Heart left ventricle (tissue), 13 donors: ENCODE measurements at regions not wholly inside any gene's neighbourhood (a gene's known extent, or its start where the extent isn't known, plus 50 kb on each side); places are given as distances from the start of the nearest gene placed in this dataset.
A peak's percentile ranks its signal among the peaks of the same experiment; 100 is the strongest.

ENCODE experiments used
- CTCF ChIP-seq, 12 donors: fragments of 200-600 bp; sonication (generic) in 4 of 12; IDR thresholded peaks; one replicate each; pipeline versions ENCODE4 v1.5.0 to v1.8.0; 2018 to 2022; ENCODE audit warnings: antibody characterized with exemption in 12 of 12, mild to moderate bottlenecking in 5 of 12
- POLR2A ChIP-seq, 2 donors: fragments of 450-650 bp; IDR thresholded peaks; one replicate each; pipeline ENCODE4 v1.6.1; 2017; ENCODE audit warnings: antibody characterized with exemption in 2 of 2, mild to moderate bottlenecking in 2 of 2, moderate library complexity in 2 of 2
- donor health status: ischemic (EF 13 %, LVEDD 7.1; RV severe dilation, severe dysfunction).
- donor health status: DM: no; HTN: yes; CAD: no.
- donor health status: DM: no; HTN: no; CAD: no.
- donor health status: ischemic (EF 25% LVEDD 6.9; RV normal size, moderate dysfunction).
- donor health status: ischemic (EF 25% LVEDD 5.7; RV mildly dilated, moderate dysfunction).
- donor health status: ischemic (EF 35%, LVEDD 5.7; RV mildly dilated, moderate dysfunction).
- donor health status: nonischemic (EF 11% LVEDD 7.7; RV severe dilation, severe dysfunction).
- donor health status: DM: yes; HTN: yes; CAD: no.
- donor health status: PGD.
- donor health status: ischemic (EF 29% LVEDD 5.4; RV normal size, mild dysfunction).
- donor health status: nonischemic (EF 23%, LVEDD 6.1; RV moderate dilation, normal function).

- TF ChIP-seq POLR2A (IDR thresholded peaks at IDR 0.05) (no peak), CTCF (IDR thresholded peaks at IDR 0.05) (peak; percentile 84 to 96 (median 92))
Measured at GRCh38 chr10:118241229-118242137, 100.6 kb downstream of the FAM204A start.
